Hepatocyte (in vitro differentiated cells): ENCODE measurements at regions not wholly inside any gene's neighbourhood (a gene's known extent, or its start where the extent isn't known, plus 50 kb on each side); places are given as distances from the start of the nearest gene placed in this dataset.
"Not testable (repeated sequence)": the region's sequence is repeated elsewhere in the genome, so short reads cannot be mapped to it uniquely, and the experiment has no call there.

Experiments
- DNase-seq: peaks from one replicate; pipeline ENCODE4 v3.0.0-alpha.2; 2016; ENCODE audit warnings: low spot score
- H2AFZ ChIP-seq: fragments of 200-600 bp; sonication (generic); 2 replicates; pipeline ENCODE4 v1.6.0; 2016; ENCODE audit warnings: antibody characterized with exemption, mild to moderate bottlenecking
- H3K27ac ChIP-seq: fragments of 200-600 bp; sonication (generic); 2 replicates; pipeline ENCODE4 v1.5.1; 2016; ENCODE audit warnings: mild to moderate bottlenecking
- H3K27me3 ChIP-seq: fragments of 200-600 bp; sonication (generic); 2 replicates; pipeline ENCODE4 v1.6.1; 2016
- H3K36me3 ChIP-seq: fragments of 200-600 bp; sonication (generic); replicated peaks from 2 replicates; pipeline ENCODE4 v1.5.1; 2016; ENCODE audit warnings: low read depth; ENCODE audit not compliant: insufficient read depth
- H3K4me1 ChIP-seq: fragments of 200-600 bp; sonication (generic); 2 replicates; pipeline ENCODE4 v1.5.1; 2016; ENCODE audit warnings: mild to moderate bottlenecking, moderate library complexity; ENCODE audit not compliant: insufficient read depth
- H3K4me2 ChIP-seq: fragments of 200-600 bp; sonication (generic); 2 replicates; pipeline ENCODE4 v1.6.0; 2016
- H3K4me3 ChIP-seq: fragments of 200-600 bp; sonication (generic); 2 replicates; pipeline ENCODE4 v1.5.1; 2016; ENCODE audit warnings: mild to moderate bottlenecking
- H3K79me2 ChIP-seq: fragments of 200-600 bp; sonication (generic); 2 replicates; pipeline ENCODE4 v1.6.0; 2017; ENCODE audit warnings: mild to moderate bottlenecking
- H3K9me2 ChIP-seq: fragments of 200-600 bp; sonication (generic); replicated peaks from 2 replicates; pipeline ENCODE4 v1.6.0; 2017; ENCODE audit warnings: mild to moderate bottlenecking; ENCODE audit not compliant: insufficient read depth
- H3K9me3 ChIP-seq: fragments of 200-600 bp; sonication (generic); 2 replicates; pipeline ENCODE4 v1.5.1; 2016; ENCODE audit warnings: low read depth, mild to moderate bottlenecking
- H4K20me1 ChIP-seq: fragments of 200-600 bp; sonication (generic); 2 replicates; pipeline ENCODE4 v1.6.0; 2016; ENCODE audit warnings: mild to moderate bottlenecking; ENCODE audit not compliant: insufficient read depth, poor library complexity, severe bottlenecking
- WGBS: methylation state at CpG from one replicate; pipeline ENCODE4 v1.1.6; 2016; ENCODE audit warnings: low lambda C conversion rate; ENCODE audit errors: missing lambda C conversion rate; 5-methylcytosine and 5-hydroxymethylcytosine counted together

DNA sequence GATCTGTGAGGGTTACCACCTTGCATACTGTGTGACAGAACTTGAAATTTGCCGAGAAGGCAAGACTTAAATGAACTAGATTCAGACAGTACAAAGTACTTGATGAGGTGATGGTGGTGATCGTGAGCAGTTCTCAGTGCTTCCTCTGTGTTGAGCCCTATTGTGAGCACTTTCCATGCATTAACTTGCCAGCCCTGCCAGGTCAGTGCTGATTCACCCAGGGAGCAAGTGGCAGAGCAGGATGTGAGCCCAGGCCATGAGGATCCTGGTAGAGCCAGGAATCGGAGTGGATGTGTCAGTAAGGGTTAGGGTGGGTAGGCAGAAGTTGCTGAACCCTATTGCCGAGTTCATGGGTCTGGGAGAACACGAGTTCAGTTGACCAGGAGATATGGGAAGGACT is 4545.7 kb upstream of the TPTE start:
- H3K36me3 ChIP-seq, H2AFZ ChIP-seq, H3K4me1 ChIP-seq, H3K4me2 ChIP-seq, H3K27me3 ChIP-seq, H3K27ac ChIP-seq, H3K79me2 ChIP-seq, H3K9me3 ChIP-seq, H3K4me3 ChIP-seq, H3K9me2 ChIP-seq, H4K20me1 ChIP-seq, DNase-seq: not testable (repeated sequence)
- no CpG with 5 or more reads among the region's 5 CpGs for WGBS

GRCh38 chr21:5997586-5997985 is 4523.8 kb upstream of the TPTE start:
- not testable (repeated sequence) for DNase-seq, H3K27me3 ChIP-seq, H2AFZ ChIP-seq, H3K36me3 ChIP-seq, H3K4me2 ChIP-seq, H3K9me3 ChIP-seq, H3K27ac ChIP-seq, H3K9me2 ChIP-seq, H4K20me1 ChIP-seq, H3K4me3 ChIP-seq, H3K4me1 ChIP-seq, H3K79me2 ChIP-seq
- no CpG with 5 or more reads among the region's 2 CpGs for WGBS

DNA sequence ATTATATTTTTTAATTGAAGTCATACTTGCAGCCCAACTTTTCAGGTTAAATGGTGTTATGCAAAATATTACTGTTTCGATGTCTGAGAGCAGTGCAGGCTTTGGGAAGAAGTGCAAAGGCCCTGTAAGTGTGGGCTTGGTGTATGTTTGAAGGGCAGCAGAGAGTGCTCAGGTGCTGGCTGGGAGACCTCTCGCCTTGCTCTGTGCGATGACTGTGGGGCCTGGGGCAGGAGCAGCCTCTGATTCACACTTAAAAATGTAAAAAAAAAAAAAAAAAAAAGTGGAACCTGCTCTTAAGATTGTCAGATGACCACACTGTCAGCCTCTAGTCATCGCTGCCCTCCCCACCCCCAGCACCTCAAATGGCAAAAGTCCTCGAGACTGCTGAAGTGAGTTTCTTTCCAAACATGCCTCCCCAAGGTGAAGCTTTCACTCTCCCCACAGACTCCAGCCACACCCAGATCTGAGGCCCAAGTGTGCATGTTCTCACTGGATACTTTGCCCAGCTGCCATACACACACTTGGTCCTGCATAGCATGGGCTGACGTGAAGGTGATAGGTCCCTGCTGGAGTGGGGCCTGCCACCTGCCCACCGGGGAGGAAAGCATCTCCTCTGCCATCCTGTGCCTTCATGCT is 4505.8 kb upstream of the TPTE start:
- not testable (repeated sequence) for DNase-seq, H3K4me3 ChIP-seq, H3K27me3 ChIP-seq, H3K9me2 ChIP-seq, H4K20me1 ChIP-seq, H3K4me2 ChIP-seq, H3K36me3 ChIP-seq, H3K79me2 ChIP-seq, H3K9me3 ChIP-seq, H2AFZ ChIP-seq, H3K4me1 ChIP-seq, H3K27ac ChIP-seq
- no CpG with 5 or more reads among the region's 7 CpGs for WGBS

DNA sequence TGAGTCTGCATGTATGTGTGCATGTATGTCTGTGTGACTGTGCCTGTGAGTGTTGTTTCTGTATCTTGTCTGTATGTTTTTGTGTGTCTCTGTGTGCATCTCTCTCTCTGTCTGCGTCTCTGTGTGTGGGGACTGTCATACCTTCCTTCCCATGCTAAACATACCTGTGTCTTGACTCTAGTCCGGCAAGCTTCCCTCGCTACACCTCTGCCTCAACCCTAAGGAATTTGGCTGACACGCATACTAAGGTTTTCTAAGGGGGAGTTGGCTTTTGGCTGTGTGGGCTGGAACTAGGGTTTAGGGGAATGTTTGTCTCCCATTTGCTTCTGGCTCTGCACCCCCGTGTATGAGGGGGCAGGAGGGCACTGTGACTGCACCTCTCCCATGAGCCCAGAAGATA is 4500.9 kb upstream of the TPTE start:
- DNase-seq, H4K20me1 ChIP-seq, H3K4me1 ChIP-seq, H3K4me2 ChIP-seq, H3K36me3 ChIP-seq, H3K27me3 ChIP-seq, H3K27ac ChIP-seq, H3K4me3 ChIP-seq, H3K9me2 ChIP-seq, H3K9me3 ChIP-seq, H2AFZ ChIP-seq, H3K79me2 ChIP-seq: not testable (repeated sequence)
- no CpG with 5 or more reads among the region's 5 CpGs for WGBS

- not testable (repeated sequence) for DNase-seq, H3K36me3 ChIP-seq, H3K4me1 ChIP-seq, H2AFZ ChIP-seq, H3K79me2 ChIP-seq, H3K4me3 ChIP-seq, H3K9me3 ChIP-seq, H3K27ac ChIP-seq, H3K27me3 ChIP-seq, H3K4me2 ChIP-seq, H3K9me2 ChIP-seq, H4K20me1 ChIP-seq
- WGBS: no CpG with 5 or more reads among the region's 10 CpGs
These were observed 4500.2 kb upstream of the TPTE start for GRCh38 chr21:6020953-6021716.

GRCh38 chr21:6021717-6022270 is 4499.6 kb upstream of the TPTE start:
- not testable (repeated sequence) for H3K4me2 ChIP-seq, H3K4me1 ChIP-seq, H3K79me2 ChIP-seq, H3K4me3 ChIP-seq, H3K36me3 ChIP-seq, H4K20me1 ChIP-seq, H3K9me3 ChIP-seq, H3K27me3 ChIP-seq, H3K9me2 ChIP-seq, H3K27ac ChIP-seq, H2AFZ ChIP-seq, DNase-seq
- WGBS: no CpG with 5 or more reads among the region's 4 CpGs

DNA sequence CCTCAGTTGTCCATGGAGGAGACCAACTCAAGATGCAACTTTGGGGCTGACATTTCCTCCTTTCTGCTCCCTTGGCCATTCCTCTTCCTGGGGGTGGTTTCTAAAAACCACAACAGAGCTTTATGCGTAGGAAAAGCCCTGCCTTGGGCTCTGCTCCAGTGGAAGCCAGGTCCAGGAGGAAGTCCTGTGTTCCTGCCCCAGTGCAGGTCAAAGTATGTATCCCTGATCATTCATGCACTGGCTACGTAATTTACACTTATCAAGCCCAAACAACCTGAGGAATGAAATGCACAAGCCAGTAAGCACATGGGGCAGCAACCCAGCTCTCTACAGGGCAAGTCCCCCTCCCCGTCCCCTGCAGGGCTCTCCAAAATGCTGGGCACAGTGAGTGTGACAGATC is 4498.1 kb upstream of the TPTE start:
- not testable (repeated sequence) for H2AFZ ChIP-seq, H3K9me2 ChIP-seq, H4K20me1 ChIP-seq, DNase-seq, H3K9me3 ChIP-seq, H3K4me3 ChIP-seq, H3K27ac ChIP-seq, H3K4me1 ChIP-seq, H3K36me3 ChIP-seq, H3K79me2 ChIP-seq, H3K27me3 ChIP-seq, H3K4me2 ChIP-seq
- no CpG with 5 or more reads among the region's 3 CpGs for WGBS

DNA sequence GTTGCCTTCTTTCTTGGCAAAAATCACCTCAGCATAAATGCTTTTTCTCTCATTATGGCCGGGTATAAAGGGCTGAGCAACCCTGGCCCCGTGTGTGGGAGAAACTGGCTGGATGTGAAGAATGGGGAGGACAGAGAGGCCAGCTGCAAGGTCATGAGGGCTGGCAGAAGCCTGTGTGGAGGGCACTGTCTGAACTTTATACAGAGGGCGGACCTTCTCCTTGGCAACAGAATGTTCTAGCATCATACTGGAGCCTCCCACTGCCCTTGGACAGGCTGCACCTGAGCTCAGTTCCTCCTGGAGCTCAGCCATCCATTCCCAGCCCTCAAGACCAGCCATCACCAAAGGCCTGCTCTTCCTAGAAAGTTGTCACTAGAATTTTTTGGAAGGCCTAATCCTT is 4496.2 kb upstream of the TPTE start:
- not testable (repeated sequence) for H2AFZ ChIP-seq, H3K9me2 ChIP-seq, H3K4me1 ChIP-seq, DNase-seq, H3K27ac ChIP-seq, H4K20me1 ChIP-seq, H3K9me3 ChIP-seq, H3K4me3 ChIP-seq, H3K4me2 ChIP-seq, H3K36me3 ChIP-seq, H3K79me2 ChIP-seq, H3K27me3 ChIP-seq
- no CpG with 5 or more reads among the region's 3 CpGs for WGBS

GRCh38 chr21:6027497-6027896 is 4493.9 kb upstream of the TPTE start:
- H3K9me3 ChIP-seq, DNase-seq, H3K4me3 ChIP-seq, H3K4me2 ChIP-seq, H3K27me3 ChIP-seq, H3K27ac ChIP-seq, H3K79me2 ChIP-seq, H4K20me1 ChIP-seq, H3K36me3 ChIP-seq, H3K9me2 ChIP-seq, H2AFZ ChIP-seq, H3K4me1 ChIP-seq: not testable (repeated sequence)
- WGBS: no CpG with 5 or more reads among the region's 3 CpGs
